Panc1 (cell line): ENCODE measurements at regions not wholly inside any gene's neighbourhood (a gene's known extent, or its start where the extent isn't known, plus 50 kb on each side); places are given as distances from the start of the nearest gene placed in this dataset.

Experiments
- CTCF ChIP-seq: fragments of 450-650 bp; IDR thresholded peaks from 2 replicates; pipeline ENCODE4 v1.5.1; 2017; ENCODE audit warnings: mild to moderate bottlenecking
- POLR2AphosphoS5 ChIP-seq: IDR thresholded peaks from 2 replicates; pipeline ENCODE4 v1.6.1; 2012; ENCODE audit warnings: mild to moderate bottlenecking, low read depth, low read length, moderate library complexity
- REST ChIP-seq, 2 experiments: IDR thresholded peaks; 2 replicates each; pipeline ENCODE4 v1.6.1; 2011 to 2012; ENCODE audit warnings: low read depth in 2 of 2, control low read depth in 1 of 2, low read length in 1 of 2, mild to moderate bottlenecking in 1 of 2, moderate library complexity in 1 of 2; ENCODE audit not compliant: insufficient read depth in 1 of 2
- SIN3A ChIP-seq: IDR thresholded peaks from 2 replicates; pipeline ENCODE4 v1.6.1; 2012; ENCODE audit warnings: low read depth, mild to moderate bottlenecking, low read length, moderate library complexity, borderline replicate concordance; ENCODE audit not compliant: insufficient read depth

GRCh38 chr5:39519079-39519478 lies 94.3 kb upstream of the DAB2 start:
- TF ChIP-seq REST (IDR thresholded peaks at IDR 0.05; ENCODE audit: insufficient read depth in 1 of 2, low read depth in 2 of 2, low read length in 1 of 2) (no peak), CTCF (no peak), POLR2AphosphoS5 (no peak), SIN3A (no peak)
